Left cardiac atrium (tissue), 4 donors: ENCODE measurements at regions not wholly inside any gene's neighbourhood (a gene's known extent, or its start where the extent isn't known, plus 50 kb on each side); places are given as distances from the start of the nearest gene placed in this dataset.

Source experiments
- ATAC-seq, 2 donors: fragments of 200-7000 bp; cut with Tn5 transposase; one replicate each; pipeline ENCODE4 v1.9.1; 2020; ENCODE audit warnings: mild to moderate bottlenecking in 2 of 2, moderate library complexity in 2 of 2
- DNase-seq: peaks from one replicate; pipeline ENCODE4 v3.0.0-alpha.2; 2020
- intact Hi-C, 2 donors: fragments of 100-400 bp; cut with DNase I; formaldehyde crosslinking; loops; one replicate each; pipeline versions ENCODE4 v1.14.1 to v1.15.1; 2022 to 2023
- donor health status: DM: no; HTN: yes; CAD: no.
- donor health status: DM: no; HTN: yes; CAD: no; lungs with severe emphysema.
- donor health status: DM: yes; HTN: yes; CAD: no.
- donor health status: Dilated cardiomyopathy.

- intact Hi-C loops = no loop called here
- DNase-seq = no peak
- no peak for ATAC-seq
Measured at GRCh38 chr7:156129522-156129921, 317.3 kb upstream of the SHH start.

- no peak for ATAC-seq
- intact Hi-C loops = no loop called here
- DNase-seq = no peak
Measured at GRCh38 chr7:156128496-156128895, 316.2 kb upstream of the SHH start.

GRCh38 chr7:156127166-156128134, 315.2 kb upstream of the SHH start:
- intact Hi-C loops = no loop called here
- DNase-seq (no peak), ATAC-seq (no peak)

- ATAC-seq = no peak
- no peak for DNase-seq
- intact Hi-C loops = no loop called here
Measured at GRCh38 chr7:156125841-156126730, 313.8 kb upstream of the SHH start.

- intact Hi-C loops = no loop called here
- DNase-seq = no peak
- no peak for ATAC-seq
Measured at GRCh38 chr7:156124356-156124755, 312.1 kb upstream of the SHH start.

GRCh38 chr7:156123362-156123761, 311.1 kb upstream of the SHH start:
- ATAC-seq = no peak
- DNase-seq = no peak
- intact Hi-C loops = no loop called here

- no peak for DNase-seq
- ATAC-seq = no peak
- intact Hi-C loops = no loop called here
Measured at GRCh38 chr7:156122752-156123354, 310.6 kb upstream of the SHH start.

GRCh38 chr7:156121956-156122355, 309.7 kb upstream of the SHH start:
- no peak for DNase-seq
- ATAC-seq = no peak
- intact Hi-C loops = no loop called here

- DNase-seq (no peak), ATAC-seq (no peak)
- intact Hi-C loops = no loop called here
Measured at GRCh38 chr7:156121434-156121833, 309.2 kb upstream of the SHH start.

GRCh38 chr7:156120552-156120951, 308.3 kb upstream of the SHH start:
- intact Hi-C loops = no loop called here
- DNase-seq (no peak), ATAC-seq (no peak)

- DNase-seq = no peak
- intact Hi-C loops = no loop called here
- ATAC-seq = no peak
Measured at GRCh38 chr7:156119771-156120170, 307.5 kb upstream of the SHH start.

GRCh38 chr7:156118248-156118645, 306.0 kb upstream of the SHH start:
- intact Hi-C loops = no loop called here
- ATAC-seq (no peak), DNase-seq (no peak)

GRCh38 chr7:156117542-156118247, 305.4 kb upstream of the SHH start:
- ATAC-seq (no peak), DNase-seq (no peak)
- intact Hi-C loops = no loop called here

- intact Hi-C loops = no loop called here
- no peak for ATAC-seq
- no peak for DNase-seq
Measured at GRCh38 chr7:156116514-156117215, 304.4 kb upstream of the SHH start.

- intact Hi-C loops = no loop called here
- no peak for DNase-seq
Measured at GRCh38 chr7:156115582-156115981, 303.3 kb upstream of the SHH start.

GRCh38 chr7:156113731-156114130, 301.5 kb upstream of the SHH start:
- ATAC-seq = no peak
- intact Hi-C loops = no loop called here

More at GRCh38 chr7:156115582-156115981, 303.3 kb upstream of the SHH start:
- ATAC-seq = no peak

GRCh38 chr7:156109988-156110387, 297.7 kb upstream of the SHH start:
- ATAC-seq (no peak), DNase-seq (no peak)
- intact Hi-C loops = no loop called here

More at GRCh38 chr7:156113731-156114130, 301.5 kb upstream of the SHH start:
- no peak for DNase-seq

GRCh38 chr7:156109076-156109475, 296.8 kb upstream of the SHH start:
- intact Hi-C loops = no loop called here
- ATAC-seq = no peak
- no peak for DNase-seq

GRCh38 chr7:156107957-156108356, 295.7 kb upstream of the SHH start:
- DNase-seq = no peak
- no peak for ATAC-seq

More at GRCh38 chr7:156107957-156108356, 295.7 kb upstream of the SHH start:
- intact Hi-C loops = no loop called here
